SK-N-DZ (cell line): ENCODE measurements at regions not wholly inside any gene's neighbourhood (a gene's known extent, or its start where the extent isn't known, plus 50 kb on each side); places are given as distances from the start of the nearest gene placed in this dataset.

Experiments used
- DNase-seq: peaks from one replicate; pipeline ENCODE4 v3.0.0-alpha.2; 2015; ENCODE audit warnings: low spot score

DNA sequence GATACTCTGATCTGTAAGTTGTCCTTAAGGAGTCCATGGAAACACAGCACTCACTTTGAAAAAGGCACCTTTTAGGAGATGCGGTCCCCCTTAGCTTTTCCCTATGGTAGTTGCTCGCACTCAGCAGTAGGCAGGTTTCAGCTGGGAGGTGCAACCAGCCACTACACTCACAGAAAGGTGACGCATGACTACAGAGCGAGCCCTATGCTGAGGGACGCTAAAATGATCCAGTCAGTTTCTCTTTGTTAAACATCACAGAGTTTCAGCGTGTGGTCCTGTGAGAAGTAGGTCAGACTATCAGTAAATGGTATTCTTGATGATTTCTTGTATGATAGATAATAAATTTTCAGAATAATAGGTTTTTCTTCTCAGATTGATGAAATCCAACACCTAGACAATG, 362.7 kb upstream of the MIR17HG start:
- DNase-seq, result no peak

- no peak for DNase-seq
Measured at GRCh38 chr13:90995001-90995400, 352.5 kb upstream of the MIR17HG start.

DNA sequence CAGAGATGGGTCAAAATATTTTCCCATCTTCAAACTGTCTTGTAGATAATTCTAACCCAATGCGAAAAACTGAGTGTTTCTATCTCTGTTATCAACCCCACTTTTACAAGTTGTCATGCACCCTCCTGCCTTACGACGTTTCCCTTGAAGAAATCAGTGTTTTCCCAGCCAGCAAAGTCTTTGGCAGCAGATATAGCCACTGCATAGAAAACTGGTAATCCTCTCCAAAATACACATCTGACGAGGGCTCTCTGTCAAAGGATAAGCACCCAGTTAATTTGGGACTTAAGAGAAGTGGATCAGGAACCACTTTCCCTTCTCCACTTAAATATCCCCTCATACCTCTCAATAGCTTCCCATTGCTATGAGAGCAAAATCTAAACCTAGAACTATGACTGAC, 351.9 kb upstream of the MIR17HG start:
- no peak for DNase-seq

- no peak for DNase-seq
Measured at GRCh38 chr13:90997951-90998350, 349.5 kb upstream of the MIR17HG start.

DNA sequence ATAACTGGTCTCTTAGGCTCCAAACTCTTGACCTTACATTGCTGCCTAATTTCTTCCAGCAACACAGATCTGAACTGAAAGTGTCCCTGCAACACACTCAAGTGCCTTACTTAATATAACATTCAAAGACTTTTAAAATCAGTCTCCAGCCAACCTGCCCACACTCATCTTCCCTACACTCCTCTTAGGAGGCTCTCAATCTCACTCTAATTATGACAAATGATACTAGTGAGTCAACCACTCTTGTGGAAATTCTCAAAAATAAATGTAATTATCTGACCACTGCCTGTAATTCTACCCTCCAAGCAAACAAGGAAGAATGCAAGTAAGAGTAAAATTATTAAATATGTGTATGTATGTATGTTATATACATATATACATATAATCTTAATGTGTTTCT, 348.1 kb upstream of the MIR17HG start:
- DNase-seq, result peak; percentile 32

DNA sequence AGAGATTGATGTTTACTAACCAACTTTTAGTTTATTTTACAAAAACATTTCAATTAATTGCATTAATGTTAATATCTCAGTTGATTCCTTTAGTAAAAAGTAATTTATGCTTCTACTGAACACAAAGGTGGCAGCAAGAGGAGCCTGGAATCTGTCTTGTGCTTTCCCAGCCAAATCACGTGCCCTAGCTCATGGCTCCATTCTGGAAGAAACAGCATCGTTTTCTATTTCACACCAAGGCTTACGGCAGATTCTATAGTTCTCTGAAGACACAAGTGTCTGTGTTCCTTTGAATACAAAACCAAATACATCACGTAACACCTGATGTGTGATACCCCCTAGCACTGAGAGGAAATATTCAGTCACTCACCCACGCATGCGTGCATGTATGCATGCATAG, 346.1 kb upstream of the MIR17HG start:
- no peak for DNase-seq

GRCh38 chr13:91014696-91015095, 332.8 kb upstream of the MIR17HG start:
- DNase-seq, result no peak

DNA sequence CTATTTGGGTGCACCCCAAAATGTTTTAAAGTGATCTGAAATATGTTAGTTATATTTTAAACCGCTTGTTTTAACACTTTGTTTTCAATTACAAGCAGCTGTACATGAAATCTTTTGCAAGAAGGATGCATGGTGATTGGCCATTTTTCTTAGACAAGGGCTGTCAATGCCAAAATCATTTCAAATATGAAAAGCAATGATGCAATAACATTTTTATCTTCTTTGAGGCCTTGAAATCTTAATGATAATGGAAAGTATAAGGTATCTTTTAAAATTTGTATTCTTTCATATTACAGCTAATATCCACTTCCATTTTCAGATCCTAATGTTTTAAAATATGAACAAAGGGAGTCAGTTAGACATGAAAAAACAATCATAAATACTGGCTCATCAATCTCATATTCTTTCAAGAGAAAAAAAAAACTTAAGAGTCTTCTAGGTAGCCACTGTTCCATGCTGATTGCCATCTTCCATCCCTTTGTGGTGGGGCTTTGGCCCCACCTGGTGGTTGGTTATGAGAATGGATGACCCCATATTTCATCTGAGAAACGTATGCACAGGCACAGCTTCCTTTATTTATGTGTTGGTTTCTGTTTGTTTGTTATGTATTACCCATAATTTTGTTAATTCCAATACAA, 330.3 kb upstream of the MIR17HG start:
- peak; percentile 71 for DNase-seq

DNA sequence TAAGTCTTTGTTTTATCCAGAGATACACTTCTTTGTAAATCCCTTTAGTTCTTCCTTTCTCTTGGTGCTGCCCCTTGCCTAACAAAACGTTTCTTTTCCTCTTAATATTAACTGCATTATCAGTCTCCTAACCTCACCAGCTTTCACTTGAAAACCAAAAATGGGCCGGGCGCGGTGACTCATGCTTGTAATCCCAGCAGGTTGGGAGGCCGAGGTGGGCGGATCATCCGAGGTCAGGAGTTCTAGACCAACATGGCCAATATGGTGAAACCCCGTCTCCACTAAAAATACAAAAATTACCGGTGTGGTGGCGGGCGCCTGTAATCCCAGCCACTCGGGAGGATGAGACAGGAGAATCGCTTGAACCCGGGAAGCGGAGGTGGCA, 329.8 kb upstream of the MIR17HG start:
- DNase-seq, result no peak

DNA sequence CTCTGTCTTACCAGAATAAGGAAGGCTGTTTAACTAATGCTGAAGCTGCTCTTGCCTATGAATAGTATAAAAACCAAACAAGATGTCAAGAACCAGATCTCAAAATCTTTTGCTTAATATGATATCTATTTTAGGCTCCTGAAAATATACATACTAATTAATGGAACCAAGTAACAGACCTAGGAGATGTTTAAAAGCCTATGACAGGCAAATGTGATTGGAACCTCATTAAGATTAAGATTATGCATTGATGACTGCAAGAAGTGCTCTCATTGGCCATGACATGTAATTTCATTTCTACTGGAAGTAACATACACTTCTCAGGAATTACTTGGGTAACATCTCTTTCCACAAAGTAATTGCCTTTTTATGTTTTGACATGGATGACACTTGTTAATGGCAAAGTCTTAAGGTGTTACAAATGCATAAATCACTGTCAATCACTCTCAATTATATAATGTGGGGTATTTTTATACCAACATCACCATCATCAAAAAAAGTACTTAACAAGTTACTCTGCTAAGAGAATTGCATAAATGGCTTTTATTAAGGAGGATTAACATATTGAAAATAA, 326.9 kb upstream of the MIR17HG start:
- no peak for DNase-seq

DNA sequence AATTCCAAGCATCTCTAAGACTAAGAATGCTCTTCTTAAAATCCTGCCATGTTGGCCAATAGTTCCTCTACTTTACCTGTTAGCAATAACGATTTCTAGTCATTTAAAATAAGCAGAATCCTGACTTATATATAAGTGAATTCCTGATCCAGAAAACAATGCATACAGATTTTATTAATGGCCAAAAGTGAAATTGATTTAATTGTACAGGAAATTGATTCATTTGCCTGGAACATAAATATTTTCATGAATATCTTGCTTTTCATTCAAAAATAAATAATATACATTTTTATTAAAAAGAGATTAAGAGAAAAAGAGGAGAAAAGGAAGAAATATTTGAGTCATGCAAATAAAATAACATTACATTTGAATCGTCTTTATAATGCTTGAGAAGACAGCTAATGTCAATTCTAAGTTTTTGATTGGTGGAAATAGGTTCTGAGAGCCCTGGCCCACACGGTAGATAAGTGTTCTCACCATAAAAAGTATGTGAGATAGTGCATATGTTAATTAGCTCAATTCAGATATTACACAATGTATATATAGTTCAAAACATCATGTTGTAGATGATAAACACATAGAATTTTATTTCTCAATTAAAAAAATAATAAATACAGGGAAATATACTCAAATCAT, 323.2 kb upstream of the MIR17HG start:
- DNase-seq, result no peak

- DNase-seq, result no peak
Measured at GRCh38 chr13:91025442-91025841, 322.0 kb upstream of the MIR17HG start.

GRCh38 chr13:91031508-91031907, 316.0 kb upstream of the MIR17HG start:
- no peak for DNase-seq

DNA sequence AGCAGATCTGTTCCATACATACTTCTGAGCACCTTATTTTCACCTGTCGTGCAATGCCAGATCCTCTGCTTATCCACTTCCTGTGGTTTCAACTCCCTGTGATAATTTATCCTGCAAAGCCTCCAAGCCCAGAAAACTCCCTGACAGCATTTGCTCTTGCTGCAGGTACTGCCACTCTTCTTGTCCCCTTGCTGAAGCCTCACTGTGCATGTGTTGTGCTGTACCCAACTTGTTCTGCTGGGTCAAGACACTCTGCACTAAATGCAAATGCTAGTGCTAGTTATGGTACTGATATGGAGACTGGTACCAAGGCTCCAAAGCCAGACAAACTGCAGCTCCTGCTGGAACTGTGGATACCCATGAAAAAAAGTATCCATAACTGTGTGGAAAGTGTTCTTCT, 315.4 kb upstream of the MIR17HG start:
- no peak for DNase-seq

DNA sequence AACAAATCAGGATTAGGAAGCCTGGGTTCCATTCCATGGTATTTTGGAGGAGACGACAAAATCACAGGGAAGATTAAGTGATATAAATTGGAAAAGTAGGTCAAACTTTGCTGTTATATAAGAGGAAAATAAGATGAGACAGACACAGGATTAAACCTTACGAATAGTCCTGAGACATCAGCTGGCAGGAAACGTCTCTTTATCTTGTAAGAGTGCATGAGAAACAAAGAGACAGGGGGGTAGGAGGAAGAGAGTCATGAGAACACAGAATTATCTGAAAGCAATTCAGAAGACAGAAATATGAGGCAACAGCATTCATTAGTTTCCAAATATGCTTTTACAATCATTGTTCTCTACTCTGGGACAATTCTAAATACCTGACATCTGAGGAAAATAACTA, 310.6 kb upstream of the MIR17HG start:
- no peak for DNase-seq

DNA sequence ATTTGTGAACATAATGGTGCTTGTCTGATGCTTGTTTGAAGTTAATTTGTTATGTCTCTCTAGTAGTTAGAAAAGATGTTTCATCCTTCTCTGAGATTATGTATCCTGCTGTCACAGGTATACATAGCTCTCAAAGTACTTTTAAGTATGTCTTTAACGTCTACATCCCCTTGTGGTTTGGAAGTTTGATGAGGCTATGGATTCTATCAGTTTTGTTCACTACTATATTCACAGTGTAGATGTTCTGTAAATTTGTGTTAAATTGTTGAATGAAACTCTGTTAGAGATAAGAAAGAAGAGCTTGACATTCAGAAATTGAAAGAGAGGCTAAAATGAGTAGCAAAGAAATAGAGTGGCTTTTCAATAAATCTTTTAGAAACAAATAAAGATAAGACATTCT, 304.6 kb upstream of the MIR17HG start:
- no peak for DNase-seq

DNA sequence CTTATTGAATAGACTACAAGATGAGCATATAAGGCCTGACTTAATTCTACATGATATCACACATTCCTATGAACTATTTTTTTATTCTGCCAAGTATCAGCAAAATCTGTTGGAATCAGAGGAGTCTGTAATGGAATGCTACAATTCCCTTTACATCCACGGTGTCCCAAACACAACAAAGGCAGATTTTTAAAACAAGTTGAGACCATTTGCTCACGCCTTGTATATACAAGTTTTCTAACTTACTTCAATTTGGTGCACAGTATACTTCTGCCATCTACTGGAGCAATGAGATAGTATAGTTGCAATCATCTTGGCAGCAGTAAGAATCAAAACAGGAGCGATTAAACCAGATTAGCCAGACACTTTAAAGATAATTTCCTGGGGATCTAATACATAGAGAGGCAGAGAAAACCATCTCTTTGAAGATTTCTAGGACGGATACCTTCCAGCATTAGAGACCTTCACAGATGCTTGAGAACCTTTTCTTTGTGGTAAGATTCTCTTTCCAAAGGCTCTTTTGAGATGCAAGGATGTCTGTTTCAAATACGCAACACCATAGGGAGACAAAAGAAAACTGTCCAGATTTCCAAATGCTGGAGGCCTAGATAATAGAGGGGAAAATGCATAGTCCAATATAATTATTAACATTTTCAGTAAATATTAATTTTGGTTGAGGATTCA, 302.0 kb upstream of the MIR17HG start:
- peak; percentile 50 for DNase-seq

- DNase-seq, result peak; percentile 49
Measured at GRCh38 chr13:91046715-91047327, 300.7 kb upstream of the MIR17HG start.

GRCh38 chr13:91050970-91051369, 296.5 kb upstream of the MIR17HG start:
- no peak for DNase-seq

DNA sequence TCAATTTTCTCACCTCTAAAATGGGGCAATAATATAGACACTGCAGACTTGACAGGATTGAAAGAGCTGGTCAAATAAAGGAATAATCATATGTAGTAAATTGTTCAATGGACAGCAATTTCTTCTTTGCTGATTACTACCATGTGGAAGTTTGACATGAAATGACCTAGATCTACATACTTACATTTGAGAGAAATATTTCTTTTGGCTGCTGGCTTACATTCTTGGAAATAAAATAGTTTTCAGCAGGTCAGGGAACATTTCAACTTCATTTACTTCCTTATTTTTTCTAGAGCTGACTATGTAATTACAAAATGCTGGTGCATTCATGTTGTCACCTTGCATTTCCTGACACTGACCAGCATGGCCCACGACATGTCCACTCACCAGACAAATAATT, 294.6 kb upstream of the MIR17HG start:
- no peak for DNase-seq

GRCh38 chr13:91053318-91054065, 294.0 kb upstream of the MIR17HG start:
- DNase-seq, result no peak

GRCh38 chr13:91054902-91055301, 292.6 kb upstream of the MIR17HG start:
- DNase-seq, result no peak
